WTC11 (cell line): ENCODE measurements at regions not wholly inside any gene's neighbourhood (a gene's known extent, or its start where the extent isn't known, plus 50 kb on each side); places are given as distances from the start of the nearest gene placed in this dataset.

ENCODE experiments used
- ATAC-seq: fragments of 200-7000 bp; cut with Tn5 transposase; 2 replicates; pipeline ENCODE4 v1.10.0; 2021; ENCODE audit warnings: mild to moderate bottlenecking, moderate library complexity
- CTCF ChIA-PET: fragments of 300-600 bp; sonication (Branson Sonifier 250); formaldehyde crosslinking; loops from one replicate; lab custom pipeline; 2021; ENCODE audit warnings: antibody characterized with exemption; lab: Charles Lee
- POLR2A ChIA-PET: fragments of 350-600 bp; sonication (Branson Sonifier 250); formaldehyde crosslinking; loops from one replicate; lab custom pipeline; 2021; ENCODE audit warnings: antibody characterized with exemption; lab: Charles Lee
- DNase-seq: peaks from one replicate; pipeline ENCODE4 v3.0.0; 2021; ENCODE audit warnings: low spot score
- H3K27ac Mint-ChIP-seq: 2 replicates; pipeline ENCODE4 v1.8.0; 2021; ENCODE audit warnings: mixed read lengths
- H3K27me3 Mint-ChIP-seq: 2 replicates; pipeline ENCODE4 v1.8.0; 2021; ENCODE audit warnings: low read depth, mild to moderate bottlenecking, moderate library complexity, mixed read lengths
- H3K36me3 Mint-ChIP-seq: 2 replicates; pipeline ENCODE4 v1.8.0; 2021; ENCODE audit warnings: mixed read lengths
- H3K4me1 Mint-ChIP-seq: 2 replicates; pipeline ENCODE4 v1.8.0; 2022; ENCODE audit warnings: mixed read lengths
- H3K4me3 Mint-ChIP-seq: 2 replicates; pipeline ENCODE4 v1.8.0; 2021; ENCODE audit warnings: mild to moderate bottlenecking, moderate library complexity, mixed read lengths
- H3K9me3 Mint-ChIP-seq: 2 replicates; pipeline ENCODE4 v1.8.0; 2021; ENCODE audit warnings: mixed read lengths
- ATF1 ChIP-seq: sonication (generic); formaldehyde crosslinking; IDR thresholded peaks from 2 replicates; pipeline ENCODE4 v1.8.1; 2023; ENCODE audit warnings: mild to moderate bottlenecking, moderate library complexity, missing genetic modification reagents
- CREB1 ChIP-seq: sonication (generic); formaldehyde crosslinking; IDR thresholded peaks from 2 replicates; pipeline ENCODE4 v1.8.0; 2023; ENCODE audit warnings: mild to moderate bottlenecking, missing genetic modification reagents
- CTCF ChIP-seq: fragments of 200-600 bp; IDR thresholded peaks from 2 replicates; pipeline ENCODE4 v1.8.0; 2022; ENCODE audit warnings: antibody characterized with exemption
- FOXP1 ChIP-seq: sonication (generic); formaldehyde crosslinking; IDR thresholded peaks from 2 replicates; pipeline ENCODE4 v1.8.0; 2022; ENCODE audit warnings: missing genetic modification reagents, mild to moderate bottlenecking, moderate library complexity, borderline replicate concordance
- IRF1 ChIP-seq: sonication (generic); formaldehyde crosslinking; IDR thresholded peaks from 2 replicates; pipeline ENCODE4 v1.8.0; 2023; ENCODE audit warnings: missing genetic modification reagents
- JAZF1 ChIP-seq: fragments of 250-450 bp; sonication (Bioruptor Pico); IDR thresholded peaks from 2 replicates; pipeline ENCODE4 v1.9.0; 2021; ENCODE audit warnings: moderate library complexity, mild to moderate bottlenecking, inconsistent platforms
- MAX ChIP-seq: sonication (generic); formaldehyde crosslinking; IDR thresholded peaks from 2 replicates; pipeline ENCODE4 v1.8.0; 2022; ENCODE audit warnings: mild to moderate bottlenecking, missing genetic modification reagents
- MLX ChIP-seq: sonication (generic); formaldehyde crosslinking; IDR thresholded peaks from 2 replicates; pipeline ENCODE4 v1.8.1; 2023; ENCODE audit warnings: mild to moderate bottlenecking, missing genetic modification reagents, moderate library complexity
- NR3C1 ChIP-seq: sonication (generic); formaldehyde crosslinking; conservative IDR thresholded peaks from 2 replicates; pipeline ENCODE4 v1.8.1; 2023; ENCODE audit warnings: low read depth, mild to moderate bottlenecking, missing genetic modification reagents
- PRDM15 ChIP-seq: sonication (generic); formaldehyde crosslinking; IDR thresholded peaks from 2 replicates; pipeline ENCODE4 v1.8.0; 2022; ENCODE audit warnings: missing genetic modification reagents
- RELA ChIP-seq: sonication (generic); formaldehyde crosslinking; IDR thresholded peaks from 2 replicates; pipeline ENCODE4 v1.8.1; 2022; ENCODE audit warnings: missing genetic modification reagents, mild to moderate bottlenecking, borderline replicate concordance
- SMAD3 ChIP-seq: sonication (generic); formaldehyde crosslinking; IDR thresholded peaks from 2 replicates; pipeline ENCODE4 v1.8.0; 2022; ENCODE audit warnings: missing genetic modification reagents, mild to moderate bottlenecking, borderline replicate concordance
- SOX15 ChIP-seq: fragments of 250-450 bp; sonication (Bioruptor Pico); IDR thresholded peaks from 2 replicates; pipeline ENCODE4 v1.9.0; 2021; ENCODE audit warnings: mild to moderate bottlenecking
- TP53 ChIP-seq: sonication (generic); formaldehyde crosslinking; IDR thresholded peaks from 2 replicates; pipeline ENCODE4 v1.8.1; 2023; ENCODE audit warnings: mild to moderate bottlenecking, missing genetic modification reagents
- ZNF138 ChIP-seq: sonication (generic); formaldehyde crosslinking; conservative IDR thresholded peaks from 2 replicates; pipeline ENCODE4 v1.8.1; 2022; ENCODE audit warnings: mild to moderate bottlenecking, moderate library complexity, missing genetic modification reagents
- ZNF423 ChIP-seq: fragments of 250-450 bp; sonication (Bioruptor Pico); IDR thresholded peaks from 2 replicates; pipeline ENCODE4 v2.1.2; 2022; ENCODE audit warnings: mild to moderate bottlenecking, moderate library complexity
- ZNF532 ChIP-seq: fragments of 250-450 bp; sonication (Bioruptor Pico); IDR thresholded peaks from 2 replicates; pipeline ENCODE4 v1.9.0; 2021; ENCODE audit warnings: mild to moderate bottlenecking, borderline replicate concordance
- TF ChIP-seq, protein P1 (sequence below): sonication (generic); formaldehyde crosslinking; IDR thresholded peaks from 2 replicates; pipeline ENCODE4 v1.8.1; 2023; ENCODE audit warnings: mild to moderate bottlenecking, missing genetic modification reagents
- TF ChIP-seq, protein P2 (sequence below): fragments of 250-450 bp; sonication (Bioruptor Pico); IDR thresholded peaks from 2 replicates; pipeline ENCODE4 v1.9.0; 2021; ENCODE audit warnings: mild to moderate bottlenecking

DNA sequence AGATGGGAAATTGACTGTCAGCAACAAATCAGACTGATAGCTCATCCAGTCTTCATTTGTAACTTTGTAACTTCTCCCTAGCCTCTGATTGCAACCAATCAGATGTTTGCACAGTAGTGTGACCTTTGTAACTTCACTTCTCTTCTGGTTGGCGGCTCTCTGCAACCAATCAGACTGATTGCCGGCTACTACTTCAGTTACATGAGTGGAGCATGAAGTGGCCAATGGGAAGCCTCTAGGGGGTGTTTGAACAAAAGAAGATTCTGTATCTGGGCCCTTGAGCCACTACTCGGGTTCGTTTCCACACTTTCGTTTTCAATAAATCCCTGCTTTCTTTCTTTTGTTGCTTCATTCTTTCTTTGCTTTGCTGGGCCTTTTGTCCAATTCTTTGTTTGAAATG is 1285.8 kb downstream of the TECRL start (continued):
- TF ChIP-seq, protein P1, sequence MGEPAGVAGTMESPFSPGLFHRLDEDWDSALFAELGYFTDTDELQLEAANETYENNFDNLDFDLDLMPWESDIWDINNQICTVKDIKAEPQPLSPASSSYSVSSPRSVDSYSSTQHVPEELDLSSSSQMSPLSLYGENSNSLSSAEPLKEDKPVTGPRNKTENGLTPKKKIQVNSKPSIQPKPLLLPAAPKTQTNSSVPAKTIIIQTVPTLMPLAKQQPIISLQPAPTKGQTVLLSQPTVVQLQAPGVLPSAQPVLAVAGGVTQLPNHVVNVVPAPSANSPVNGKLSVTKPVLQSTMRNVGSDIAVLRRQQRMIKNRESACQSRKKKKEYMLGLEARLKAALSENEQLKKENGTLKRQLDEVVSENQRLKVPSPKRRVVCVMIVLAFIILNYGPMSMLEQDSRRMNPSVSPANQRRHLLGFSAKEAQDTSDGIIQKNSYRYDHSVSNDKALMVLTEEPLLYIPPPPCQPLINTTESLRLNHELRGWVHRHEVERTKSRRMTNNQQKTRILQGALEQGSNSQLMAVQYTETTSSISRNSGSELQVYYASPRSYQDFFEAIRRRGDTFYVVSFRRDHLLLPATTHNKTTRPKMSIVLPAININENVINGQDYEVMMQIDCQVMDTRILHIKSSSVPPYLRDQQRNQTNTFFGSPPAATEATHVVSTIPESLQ (CRISPR knock-in tag) = no peak
- no peak for TF ChIP-seq ZNF138 (CRISPR knock-in tag)
- TF ChIP-seq SMAD3 (CRISPR knock-in tag) = no peak
- no peak for TF ChIP-seq CTCF
- no peak for TF ChIP-seq NR3C1
- no peak for TF ChIP-seq ZNF423 (CRISPR knock-in tag)
- TF ChIP-seq SOX15 = no peak

DNA sequence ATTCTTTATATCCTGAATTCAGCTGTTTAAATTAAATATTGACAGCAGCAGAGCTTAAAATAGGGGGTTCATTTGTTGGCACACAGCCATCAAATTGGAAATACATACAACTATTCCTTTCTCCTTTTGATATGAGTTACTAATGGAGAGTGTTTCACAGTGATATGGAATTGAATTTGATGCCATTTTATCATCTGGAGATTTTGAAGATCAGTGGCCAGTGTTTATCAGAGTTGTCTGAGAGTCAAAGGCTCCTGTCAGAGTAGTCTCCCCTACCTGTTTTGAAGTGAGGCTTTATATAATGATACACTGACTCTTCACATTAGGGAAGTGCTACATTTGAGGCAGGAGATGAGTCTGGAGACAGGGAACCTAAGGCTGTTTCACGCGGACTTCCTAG is 1286.3 kb downstream of the TECRL start:
- DNase-seq (no peak), ATAC-seq (no peak)
- H3K9me3 Mint-ChIP-seq = peaks cover 18% of the 10 kb centered on the region
- H3K4me3 Mint-ChIP-seq = no peak overlapping the region
- CTCF ChIA-PET = no interaction called here
- POLR2A ChIA-PET = no interaction called here
- H3K36me3 Mint-ChIP-seq = no peaks in the 10 kb centered on the region
- no peaks in the 10 kb centered on the region for H3K27me3 Mint-ChIP-seq
- no peaks in the 10 kb centered on the region for H3K4me1 Mint-ChIP-seq
- no peak overlapping the region for H3K27ac Mint-ChIP-seq
- TF ChIP-seq, protein P2, sequence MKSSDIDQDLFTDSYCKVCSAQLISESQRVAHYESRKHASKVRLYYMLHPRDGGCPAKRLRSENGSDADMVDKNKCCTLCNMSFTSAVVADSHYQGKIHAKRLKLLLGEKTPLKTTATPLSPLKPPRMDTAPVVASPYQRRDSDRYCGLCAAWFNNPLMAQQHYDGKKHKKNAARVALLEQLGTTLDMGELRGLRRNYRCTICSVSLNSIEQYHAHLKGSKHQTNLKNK (CRISPR knock-in tag) = no peak
- no peak for TF ChIP-seq CREB1
- TF ChIP-seq RELA (CRISPR knock-in tag) = no peak
- TF ChIP-seq MAX (CRISPR knock-in tag) = no peak
- TF ChIP-seq ZNF532 (CRISPR knock-in tag) = no peak
- TF ChIP-seq FOXP1 (CRISPR knock-in tag) = no peak
- TF ChIP-seq IRF1 (CRISPR knock-in tag) = no peak
- TF ChIP-seq ATF1 (CRISPR knock-in tag) = no peak
- no peak for TF ChIP-seq PRDM15 (CRISPR knock-in tag)
- TF ChIP-seq TP53 (CRISPR knock-in tag) = no peak
- no peak for TF ChIP-seq ZNF423 (CRISPR knock-in tag)
- TF ChIP-seq, protein P1 (CRISPR knock-in tag) = no peak
- no peak for TF ChIP-seq MLX (CRISPR knock-in tag)
- no peak for TF ChIP-seq JAZF1 (CRISPR knock-in tag)
